ENCODE measurements at regions not wholly inside any gene's neighbourhood (a gene's known extent, or its start where the extent isn't known, plus 50 kb on each side); places are given as distances from the start of the nearest gene placed in this dataset.
"Not testable (repeated sequence)": the region's sequence is repeated elsewhere in the genome, so short reads cannot be mapped to it uniquely, and the experiment has no call there.

DNA sequence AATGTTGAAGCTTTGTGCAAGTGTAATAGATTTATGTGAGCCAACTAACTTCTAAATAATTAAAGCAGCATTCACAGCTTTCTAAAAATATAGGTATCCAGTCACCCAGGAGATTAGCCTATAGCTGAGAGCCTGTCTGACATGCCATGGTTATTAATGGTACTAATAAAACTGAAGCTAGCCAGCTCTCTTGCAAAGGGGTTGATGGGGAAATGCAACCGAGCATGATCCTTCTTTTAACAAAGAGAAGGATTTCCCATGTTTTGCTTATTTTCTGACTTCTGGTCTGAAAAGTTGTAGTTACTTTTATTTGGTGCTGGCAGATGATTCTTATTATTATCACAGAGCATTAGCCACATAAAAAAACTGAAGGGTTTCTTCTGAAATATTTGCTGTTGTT, 488.7 kb upstream of the CYLC2 start:
- Mint-ChIP-seq H3K27me3 (no peaks in the 10 kb centered on the region), H3K27ac (no peak overlapping the region), H3K36me3 (ENCODE audit: low read depth) (no peaks in the 10 kb centered on the region), H3K4me3 (no peak overlapping the region), H3K4me1 (ENCODE audit: low read depth) (no peaks in the 10 kb centered on the region), H3K9me3 (no peaks in the 10 kb centered on the region)

- no peaks in the 10 kb centered on the region for H3K27me3 Mint-ChIP-seq
- H3K36me3 Mint-ChIP-seq (ENCODE audit: low read depth), result no peaks in the 10 kb centered on the region
- no peak overlapping the region for H3K4me3 Mint-ChIP-seq
- H3K4me1 Mint-ChIP-seq (ENCODE audit: low read depth), result peaks cover 6% of the 10 kb centered on the region
- no peak overlapping the region for H3K27ac Mint-ChIP-seq
- no peaks in the 10 kb centered on the region for H3K9me3 Mint-ChIP-seq
Measured at GRCh38 chr9:102499468-102499867, 495.7 kb upstream of the CYLC2 start.

DNA sequence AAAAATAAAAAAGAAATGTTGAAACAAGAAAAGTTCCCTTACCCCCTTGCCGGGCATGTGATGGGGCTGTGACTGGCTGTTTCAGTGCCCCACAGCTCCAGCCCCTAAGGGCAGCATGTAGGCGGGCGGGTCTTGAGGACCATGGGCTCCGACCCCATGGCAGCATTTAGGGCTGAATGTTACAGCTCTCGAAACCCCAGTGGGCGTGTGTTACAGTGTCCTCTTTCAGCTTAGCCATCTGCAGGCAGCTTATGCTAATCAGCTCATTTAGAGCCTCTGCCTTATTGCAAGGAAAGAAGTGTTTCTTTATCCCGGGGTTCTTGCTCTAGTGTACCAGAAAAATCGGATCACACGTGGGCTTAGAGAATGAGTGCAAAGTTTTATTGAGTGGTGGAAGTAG, 497.4 kb upstream of the CYLC2 start:
- Mint-ChIP-seq H3K4me1 (ENCODE audit: low read depth) (peaks cover 6% of the 10 kb centered on the region), H3K27ac (no peak overlapping the region), H3K4me3 (no peak overlapping the region), H3K36me3 (ENCODE audit: low read depth) (no peaks in the 10 kb centered on the region), H3K9me3 (no peaks in the 10 kb centered on the region), H3K27me3 (no peaks in the 10 kb centered on the region)

DNA sequence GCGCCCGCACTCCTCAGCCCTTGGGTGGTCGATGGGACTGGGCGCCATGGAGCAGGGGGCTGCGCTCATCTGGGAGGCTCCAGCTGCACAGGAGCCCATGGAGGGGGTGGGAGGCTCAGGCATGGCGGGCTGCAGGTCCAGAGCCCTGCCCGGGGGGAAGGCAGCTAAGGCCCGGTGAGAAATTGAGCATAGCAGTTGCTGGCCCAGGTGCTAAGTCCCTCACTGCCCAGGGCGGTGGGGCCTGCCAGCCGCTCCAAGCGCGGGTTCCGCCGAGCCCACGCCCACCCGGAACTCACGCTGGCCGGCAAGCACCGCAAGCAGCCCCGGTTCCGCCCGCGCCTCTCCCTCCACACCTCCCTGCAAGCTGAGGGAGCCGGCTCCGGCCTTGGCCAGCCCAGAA, 508.2 kb upstream of the CYLC2 start:
- H3K9me3 Mint-ChIP-seq, H3K27me3 Mint-ChIP-seq: not testable (repeated sequence)

DNA sequence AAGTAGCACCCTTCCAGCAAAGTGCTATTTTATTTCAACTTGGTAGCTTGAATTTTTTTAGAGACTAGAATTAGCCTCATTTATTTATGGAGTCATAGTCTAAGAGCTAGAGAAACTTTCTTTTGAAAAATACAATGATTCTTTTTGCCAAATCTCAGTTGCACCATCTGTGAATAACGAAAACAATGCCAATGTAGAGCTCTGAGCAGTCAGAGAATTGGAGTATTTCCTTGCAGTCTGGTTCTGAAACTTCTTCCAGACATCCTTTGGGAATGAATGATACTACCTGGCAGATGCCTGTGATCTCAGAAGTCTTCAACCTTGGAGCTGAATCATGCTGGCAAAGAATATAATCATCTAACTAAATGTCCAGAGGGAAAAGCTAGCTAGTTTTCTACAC, 511.5 kb upstream of the CYLC2 start:
- no peaks in the 10 kb centered on the region for H3K4me1 Mint-ChIP-seq (ENCODE audit: low read depth)
- H3K9me3 Mint-ChIP-seq, result no peaks in the 10 kb centered on the region
- H3K4me3 Mint-ChIP-seq, result no peak overlapping the region
- no peaks in the 10 kb centered on the region for H3K27me3 Mint-ChIP-seq
- no peak overlapping the region for H3K27ac Mint-ChIP-seq
- no peaks in the 10 kb centered on the region for H3K36me3 Mint-ChIP-seq (ENCODE audit: low read depth)

More for the DNA sequence above, 508.2 kb upstream of the CYLC2 start:
- H3K4me1 Mint-ChIP-seq (ENCODE audit: low read depth); H3K36me3 Mint-ChIP-seq (ENCODE audit: low read depth); H3K4me3 Mint-ChIP-seq; H3K27ac Mint-ChIP-seq: not testable (repeated sequence)

GRCh38 chr9:102482776-102483175, 512.4 kb upstream of the CYLC2 start:
- H3K4me1 Mint-ChIP-seq (ENCODE audit: low read depth), result no peaks in the 10 kb centered on the region
- no peak overlapping the region for H3K4me3 Mint-ChIP-seq
- no peaks in the 10 kb centered on the region for H3K9me3 Mint-ChIP-seq
- no peaks in the 10 kb centered on the region for H3K36me3 Mint-ChIP-seq (ENCODE audit: low read depth)
- no peak overlapping the region for H3K27ac Mint-ChIP-seq
- no peaks in the 10 kb centered on the region for H3K27me3 Mint-ChIP-seq

GRCh38 chr9:102479191-102479590, 515.9 kb upstream of the CYLC2 start:
- Mint-ChIP-seq H3K4me1 (ENCODE audit: low read depth) (no peaks in the 10 kb centered on the region), H3K9me3 (peaks cover 3% of the 10 kb centered on the region), H3K36me3 (ENCODE audit: low read depth) (no peaks in the 10 kb centered on the region), H3K27ac (no peak overlapping the region), H3K27me3 (no peaks in the 10 kb centered on the region), H3K4me3 (no peak overlapping the region)

- H3K4me3 Mint-ChIP-seq, result no peak overlapping the region
- H3K9me3 Mint-ChIP-seq, result peaks cover 3% of the 10 kb centered on the region
- H3K27ac Mint-ChIP-seq, result no peak overlapping the region
- no peaks in the 10 kb centered on the region for H3K36me3 Mint-ChIP-seq (ENCODE audit: low read depth)
- H3K27me3 Mint-ChIP-seq, result no peaks in the 10 kb centered on the region
- no peaks in the 10 kb centered on the region for H3K4me1 Mint-ChIP-seq (ENCODE audit: low read depth)
Measured at GRCh38 chr9:102474357-102474756, 520.8 kb upstream of the CYLC2 start.

- H3K4me3 Mint-ChIP-seq; H3K36me3 Mint-ChIP-seq (ENCODE audit: low read depth); H3K27me3 Mint-ChIP-seq; H3K27ac Mint-ChIP-seq; H3K9me3 Mint-ChIP-seq; H3K4me1 Mint-ChIP-seq (ENCODE audit: low read depth): not testable (repeated sequence)
Measured at GRCh38 chr9:102469430-102469829, 525.7 kb upstream of the CYLC2 start.

DNA sequence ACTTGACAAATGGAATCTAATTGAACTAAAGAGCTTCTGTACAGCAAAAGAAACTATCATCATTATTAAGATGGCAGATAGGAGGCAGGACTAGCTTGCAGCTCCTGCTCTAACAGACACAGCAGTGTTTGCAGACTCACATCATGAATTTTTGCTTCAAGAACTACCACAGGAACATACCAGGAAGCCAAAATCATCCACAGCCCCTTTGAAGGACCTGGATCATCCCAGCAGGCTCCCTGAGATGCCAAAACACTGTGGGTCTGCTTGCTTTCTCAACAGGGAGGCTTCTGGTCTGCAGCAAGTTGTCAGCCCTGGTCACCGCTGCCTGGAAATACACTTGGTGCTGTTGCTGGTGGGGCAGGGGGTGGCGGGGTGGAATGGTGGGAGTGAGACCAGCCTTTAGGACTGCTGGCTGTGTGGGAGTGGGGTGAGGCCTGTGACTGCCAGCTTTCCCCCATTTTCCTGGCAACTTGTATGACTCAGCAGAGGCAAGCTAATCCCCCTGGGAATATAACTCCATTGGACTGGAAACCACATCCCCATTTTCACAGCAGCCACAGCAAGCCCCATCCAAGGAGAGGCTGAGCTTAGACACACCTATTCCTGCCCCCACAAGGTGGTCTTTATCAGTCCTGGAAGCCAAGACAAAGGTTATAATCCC, 533.8 kb upstream of the CYLC2 start:
- Mint-ChIP-seq H3K9me3 (peaks cover 5% of the 10 kb centered on the region), H3K36me3 (ENCODE audit: low read depth) (no peaks in the 10 kb centered on the region), H3K4me3 (no peak overlapping the region), H3K27ac (no peak overlapping the region), H3K4me1 (ENCODE audit: low read depth) (no peaks in the 10 kb centered on the region), H3K27me3 (no peaks in the 10 kb centered on the region)

DNA sequence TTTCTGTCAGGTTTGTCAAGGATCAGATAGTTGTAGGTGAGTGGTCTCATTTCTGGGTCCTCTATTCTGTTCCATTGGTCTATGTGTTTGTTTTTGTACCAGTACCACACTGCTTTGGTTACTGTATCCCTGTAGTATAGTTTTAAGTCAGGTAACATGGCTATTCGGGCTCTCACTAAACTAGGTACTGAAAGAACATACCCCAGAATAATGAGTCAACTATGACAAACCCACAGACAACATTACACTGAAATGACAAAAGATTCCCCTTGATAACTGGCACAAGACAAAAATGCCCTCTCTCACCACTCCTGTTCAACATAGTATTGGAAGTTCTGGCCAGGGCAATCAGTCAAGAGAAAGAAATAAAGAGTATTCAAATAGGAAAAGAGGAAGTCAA, 535.3 kb upstream of the CYLC2 start:
- no peak overlapping the region for H3K4me3 Mint-ChIP-seq
- no peak overlapping the region for H3K27ac Mint-ChIP-seq
- no peaks in the 10 kb centered on the region for H3K4me1 Mint-ChIP-seq (ENCODE audit: low read depth)
- no peaks in the 10 kb centered on the region for H3K36me3 Mint-ChIP-seq (ENCODE audit: low read depth)
- H3K9me3 Mint-ChIP-seq, result peaks cover 5% of the 10 kb centered on the region
- no peaks in the 10 kb centered on the region for H3K27me3 Mint-ChIP-seq

DNA sequence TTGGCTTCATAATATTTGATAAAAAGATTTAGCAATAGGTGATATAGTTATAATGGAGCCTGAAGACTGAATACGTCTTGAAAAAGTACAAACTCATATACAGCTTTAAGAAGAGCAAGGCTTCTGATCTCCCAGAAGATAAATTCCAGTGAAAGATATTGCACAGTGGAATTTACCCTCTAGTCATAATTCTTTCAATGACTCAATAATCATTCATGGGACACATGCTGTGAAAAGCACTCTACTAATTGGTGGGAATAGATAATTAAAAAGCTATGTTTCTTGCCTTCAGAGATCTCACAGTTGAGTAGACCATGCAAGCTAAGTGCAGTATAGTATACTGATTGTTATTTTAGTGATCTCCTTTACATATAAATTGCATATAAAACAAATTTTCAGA, 538.6 kb upstream of the CYLC2 start:
- H3K9me3 Mint-ChIP-seq, result peaks cover 4% of the 10 kb centered on the region
- no peaks in the 10 kb centered on the region for H3K4me1 Mint-ChIP-seq (ENCODE audit: low read depth)
- no peaks in the 10 kb centered on the region for H3K27me3 Mint-ChIP-seq
- no peak overlapping the region for H3K27ac Mint-ChIP-seq
- H3K36me3 Mint-ChIP-seq (ENCODE audit: low read depth), result no peaks in the 10 kb centered on the region
- no peak overlapping the region for H3K4me3 Mint-ChIP-seq

- Mint-ChIP-seq H3K27me3 (no peaks in the 10 kb centered on the region), H3K27ac (no peak overlapping the region), H3K4me1 (ENCODE audit: low read depth) (no peaks in the 10 kb centered on the region), H3K9me3 (peaks cover 5% of the 10 kb centered on the region), H3K4me3 (no peak overlapping the region), H3K36me3 (ENCODE audit: low read depth) (no peaks in the 10 kb centered on the region)
Measured at GRCh38 chr9:102445906-102446305, 549.2 kb upstream of the CYLC2 start.

- no peak overlapping the region for H3K27ac Mint-ChIP-seq
- no peaks in the 10 kb centered on the region for H3K27me3 Mint-ChIP-seq
- no peak overlapping the region for H3K4me3 Mint-ChIP-seq
- H3K9me3 Mint-ChIP-seq, result peaks cover 5% of the 10 kb centered on the region
- H3K4me1 Mint-ChIP-seq (ENCODE audit: low read depth), result no peaks in the 10 kb centered on the region
- H3K36me3 Mint-ChIP-seq (ENCODE audit: low read depth), result no peaks in the 10 kb centered on the region
Measured at GRCh38 chr9:102445181-102445747, 549.9 kb upstream of the CYLC2 start.

- Mint-ChIP-seq H3K27me3 (no peaks in the 10 kb centered on the region), H3K4me3 (no peak overlapping the region), H3K36me3 (ENCODE audit: low read depth) (no peaks in the 10 kb centered on the region), H3K27ac (no peak overlapping the region), H3K4me1 (ENCODE audit: low read depth) (no peaks in the 10 kb centered on the region), H3K9me3 (no peaks in the 10 kb centered on the region)
Measured at GRCh38 chr9:102439583-102439982, 555.5 kb upstream of the CYLC2 start.

GRCh38 chr9:102436599-102436998, 558.5 kb upstream of the CYLC2 start:
- not testable (repeated sequence) for H3K27me3 Mint-ChIP-seq; H3K9me3 Mint-ChIP-seq; H3K36me3 Mint-ChIP-seq (ENCODE audit: low read depth); H3K4me3 Mint-ChIP-seq; H3K4me1 Mint-ChIP-seq (ENCODE audit: low read depth); H3K27ac Mint-ChIP-seq

All from stimulated activated naive CD8-positive, alpha-beta T cell treated with anti-CD3 and anti-CD28 coated beads, Interleukin-15, Interleukin-2, amounts not matched to agents 100 ng/mL and 50 ng/mL, for 24 hours (primary cell).